HepG2 (cell line): ENCODE measurements at regions not wholly inside any gene's neighbourhood (a gene's known extent, or its start where the extent isn't known, plus 50 kb on each side); places are given as distances from the start of the nearest gene placed in this dataset.

ENCODE experiments used
- ATAC-seq: fragments of 200-7000 bp; cut with Tn5 transposase; 3 replicates; pipeline ENCODE4 v1.9.1; 2020; ENCODE audit warnings: mild to moderate bottlenecking, moderate library complexity
- BruUV-seq: library from RNA; stranded (reverse); fragments of 400-500 nt; replicated peaks from 2 replicates; lab custom pipeline; 2021; lab: Mats Ljungman, UMichigan
- CTCF ChIA-PET: fragments of 300-600 bp; formaldehyde crosslinking; extraction: SDS; loops from one replicate; lab custom pipeline; 2021; ENCODE audit warnings: low total read pairs, inconsistent platforms, low intra/inter-chr PET ratio; lab: Yijun Ruan, JAX
- POLR2A ChIA-PET: fragments of 350-600 bp; sonication (Branson Sonifier 250); formaldehyde crosslinking; loops from one replicate; lab custom pipeline; 2020; ENCODE audit warnings: antibody characterized with exemption, inconsistent platforms; lab: Yijun Ruan, JAX
- DNase-seq: peaks from one replicate; pipeline ENCODE4 v3.0.0-alpha.2; 2015; ENCODE audit warnings: low spot score
- FAIRE-seq: peaks from 3 replicates; lab custom pipeline; 2011; peaks lifted over from hg19 to GRCh38; lab: Jason Lieb, UNC
- H2AFZ ChIP-seq: one replicate; pipeline ENCODE4 v1.6.1; 2011; ENCODE audit warnings: low read length, inconsistent platforms
- H3K27ac ChIP-seq: fragments of 300-600 bp; 3 replicates; pipeline ENCODE4 v1.8.0; 2011; ENCODE audit warnings: mixed run types, mild to moderate bottlenecking, mixed read lengths, low read length, inconsistent platforms; ENCODE audit not compliant: insufficient read depth; ENCODE audit errors: extremely low read length
- H3K27me3 ChIP-seq, 2 experiments: fragments of 200-600 bp in 1 of 2; 2 replicates in 1 of 2; 3 replicates in 1 of 2; pipeline versions ENCODE4 v1.6.0 to v1.8.0; 2011; ENCODE audit warnings: low read length in 2 of 2, mild to moderate bottlenecking in 2 of 2, moderate library complexity in 2 of 2, inconsistent platforms in 1 of 2; ENCODE audit not compliant: insufficient read depth in 2 of 2, control insufficient read depth in 1 of 2
- H3K36me3 ChIP-seq, 2 experiments: fragments of 200-600 bp in 1 of 2; replicated peaks in 1 of 2; 2 replicates in 1 of 2; 3 replicates in 1 of 2; pipeline versions ENCODE4 v1.5.1 to v1.8.0; 2011; ENCODE audit warnings: low read length in 2 of 2, inconsistent platforms in 1 of 2; ENCODE audit not compliant: insufficient read depth in 2 of 2, control insufficient read depth in 1 of 2
- H3K4me1 ChIP-seq: 2 replicates; pipeline ENCODE4 v1.5.1; 2012; ENCODE audit warnings: low read length, inconsistent platforms; ENCODE audit not compliant: insufficient read depth
- H3K4me2 ChIP-seq: 2 replicates; pipeline ENCODE4 v1.6.0; 2011; ENCODE audit warnings: low read depth, low read length, inconsistent platforms
- H3K4me3 ChIP-seq, 3 experiments: fragments of 200-600 bp in 1 of 3; sonication (generic), shearing (Covaris generic) in 1 of 3; replicated peaks in 1 of 3; 2 replicates each; pipeline ENCODE4 v1.5.1; 2011 to 2016; ENCODE audit warnings: low read length in 3 of 3, inconsistent platforms in 2 of 3, low read depth in 2 of 3, mild to moderate bottlenecking in 2 of 3, control low read depth in 1 of 3, mixed read lengths in 1 of 3; ENCODE audit not compliant: insufficient read depth in 1 of 3
- H3K79me2 ChIP-seq: one replicate; pipeline ENCODE4 v1.6.1; 2011; ENCODE audit warnings: low read length, inconsistent platforms; ENCODE audit not compliant: insufficient read depth
- H3K9ac ChIP-seq: 2 replicates; pipeline ENCODE4 v1.6.0; 2011; ENCODE audit warnings: mild to moderate bottlenecking, low read depth, low read length, inconsistent platforms; ENCODE audit not compliant: insufficient read depth
- H3K9me3 ChIP-seq: 2 replicates; pipeline ENCODE4 v1.5.1; 2012; ENCODE audit warnings: mild to moderate bottlenecking, low read length
- H4K20me1 ChIP-seq: 2 replicates; pipeline ENCODE4 v1.6.0; 2011; ENCODE audit warnings: inconsistent platforms, mild to moderate bottlenecking, low read length, moderate library complexity; ENCODE audit not compliant: insufficient read depth
- GPN1 ChIP-seq: sonication (generic); formaldehyde crosslinking; IDR thresholded peaks from 2 replicates; pipeline ENCODE4 v1.5.1; 2020; ENCODE audit warnings: missing genetic modification reagents, borderline replicate concordance
- ISX ChIP-seq: sonication (generic); formaldehyde crosslinking; conservative IDR thresholded peaks from 2 replicates; pipeline ENCODE4 v1.5.0; 2020; ENCODE audit warnings: missing genetic modification reagents
- NCOA2 ChIP-seq: sonication (generic); formaldehyde crosslinking; IDR thresholded peaks from 2 replicates; pipeline ENCODE4 v1.8.0; 2022; ENCODE audit warnings: inconsistent platforms
- PRMT3 ChIP-seq: sonication (generic); formaldehyde crosslinking; IDR thresholded peaks from 2 replicates; pipeline ENCODE4 v1.8.1; 2022; ENCODE audit warnings: low read depth, mild to moderate bottlenecking, moderate library complexity, missing genetic modification reagents, borderline replicate concordance
- YEATS2 ChIP-seq: sonication (generic); formaldehyde crosslinking; IDR thresholded peaks from 2 replicates; pipeline ENCODE4 v1.4.0; 2020; ENCODE audit warnings: missing genetic modification reagents, borderline replicate concordance
- ZFP36L1 ChIP-seq: sonication (generic); formaldehyde crosslinking; IDR thresholded peaks from 2 replicates; pipeline ENCODE4 v1.8.0; 2022; ENCODE audit warnings: mild to moderate bottlenecking, missing genetic modification reagents, moderate library complexity
- ZNF143 ChIP-seq: sonication (generic); formaldehyde crosslinking; IDR thresholded peaks from 2 replicates; pipeline ENCODE4 v1.4.0; 2020; ENCODE audit warnings: missing genetic modification reagents
- ZNF205 ChIP-seq: IDR thresholded peaks from 2 replicates; pipeline ENCODE4 v1.6.1; 2018; ENCODE audit warnings: missing biosample characterization, missing genetic modification reagents
- ZNF232 ChIP-seq: sonication (generic); formaldehyde crosslinking; IDR thresholded peaks from 2 replicates; pipeline ENCODE4 v1.4.0; 2020; ENCODE audit warnings: missing genetic modification reagents, borderline replicate concordance
- ZNF572 ChIP-seq: sonication (generic); formaldehyde crosslinking; IDR thresholded peaks from 2 replicates; pipeline ENCODE4 v1.5.1; 2020; ENCODE audit warnings: mild to moderate bottlenecking, missing genetic modification reagents
- ZNF674 ChIP-seq: sonication (generic); formaldehyde crosslinking; IDR thresholded peaks from 2 replicates; pipeline ENCODE4 v1.5.0; 2020; ENCODE audit warnings: low read depth, mild to moderate bottlenecking, missing genetic modification reagents
- ZNF749 ChIP-seq: sonication (generic); formaldehyde crosslinking; IDR thresholded peaks from 2 replicates; pipeline ENCODE4 v1.8.0; 2022; ENCODE audit warnings: mild to moderate bottlenecking, missing genetic modification reagents, moderate library complexity, borderline replicate concordance
- ZSCAN20 ChIP-seq: sonication (generic); formaldehyde crosslinking; IDR thresholded peaks from 2 replicates; pipeline ENCODE4 v1.4.0; 2020; ENCODE audit warnings: missing genetic modification reagents, mild to moderate bottlenecking, borderline replicate concordance
- in situ Hi-C: cut with HindIII; loops from 2 replicates; pipeline ENCODE4 v1.10.0; 2017; ENCODE audit warnings: low pct_unique_long_range_greater_than_20kb; ENCODE audit not compliant: extremely low pct_ligation_motif_present
- intact Hi-C: fragments of 100-400 bp; cut with micrococcal nuclease; formaldehyde crosslinking; loops from one replicate; pipeline ENCODE4 v1.10.0; 2022; ENCODE audit not compliant: unreplicated experiment
- TF ChIP-seq, protein P1 (sequence below): sonication (generic); formaldehyde crosslinking; IDR thresholded peaks from 2 replicates; pipeline ENCODE4 v1.4.0; 2020; ENCODE audit warnings: missing genetic modification reagents
- TF ChIP-seq, protein P2 (sequence below): sonication (generic); formaldehyde crosslinking; IDR thresholded peaks from 2 replicates; pipeline ENCODE4 v1.4.0; 2020; ENCODE audit warnings: missing genetic modification reagents; ENCODE audit errors: not compliant biosample characterization

DNA sequence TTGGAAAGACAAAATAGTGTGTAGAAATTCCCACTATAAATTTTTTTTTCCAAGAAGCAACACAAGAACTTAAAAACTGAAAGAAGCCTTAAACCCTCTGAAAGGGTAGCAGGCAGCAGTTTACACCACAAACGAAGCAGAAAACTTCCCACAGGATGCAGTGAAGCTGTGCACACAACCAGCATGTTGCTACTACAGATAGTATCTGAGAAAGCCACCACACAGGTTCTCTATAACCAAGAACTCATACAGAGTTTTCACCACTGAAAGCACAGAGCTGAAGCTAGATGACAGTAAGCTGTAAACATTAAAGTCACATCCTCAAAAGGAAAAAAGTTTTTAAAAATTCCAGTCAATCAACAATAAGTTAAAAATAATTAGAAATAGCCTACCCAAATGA lies 333.6 kb upstream of the MON1B start (continued):
- TF ChIP-seq ZNF572 (CRISPR knock-in tag), result no peak
- TF ChIP-seq ZSCAN20 (CRISPR knock-in tag), result no peak
- no peak for TF ChIP-seq NCOA2 (CRISPR knock-in tag)
- no peak for TF ChIP-seq ZNF143
- TF ChIP-seq, protein P1, sequence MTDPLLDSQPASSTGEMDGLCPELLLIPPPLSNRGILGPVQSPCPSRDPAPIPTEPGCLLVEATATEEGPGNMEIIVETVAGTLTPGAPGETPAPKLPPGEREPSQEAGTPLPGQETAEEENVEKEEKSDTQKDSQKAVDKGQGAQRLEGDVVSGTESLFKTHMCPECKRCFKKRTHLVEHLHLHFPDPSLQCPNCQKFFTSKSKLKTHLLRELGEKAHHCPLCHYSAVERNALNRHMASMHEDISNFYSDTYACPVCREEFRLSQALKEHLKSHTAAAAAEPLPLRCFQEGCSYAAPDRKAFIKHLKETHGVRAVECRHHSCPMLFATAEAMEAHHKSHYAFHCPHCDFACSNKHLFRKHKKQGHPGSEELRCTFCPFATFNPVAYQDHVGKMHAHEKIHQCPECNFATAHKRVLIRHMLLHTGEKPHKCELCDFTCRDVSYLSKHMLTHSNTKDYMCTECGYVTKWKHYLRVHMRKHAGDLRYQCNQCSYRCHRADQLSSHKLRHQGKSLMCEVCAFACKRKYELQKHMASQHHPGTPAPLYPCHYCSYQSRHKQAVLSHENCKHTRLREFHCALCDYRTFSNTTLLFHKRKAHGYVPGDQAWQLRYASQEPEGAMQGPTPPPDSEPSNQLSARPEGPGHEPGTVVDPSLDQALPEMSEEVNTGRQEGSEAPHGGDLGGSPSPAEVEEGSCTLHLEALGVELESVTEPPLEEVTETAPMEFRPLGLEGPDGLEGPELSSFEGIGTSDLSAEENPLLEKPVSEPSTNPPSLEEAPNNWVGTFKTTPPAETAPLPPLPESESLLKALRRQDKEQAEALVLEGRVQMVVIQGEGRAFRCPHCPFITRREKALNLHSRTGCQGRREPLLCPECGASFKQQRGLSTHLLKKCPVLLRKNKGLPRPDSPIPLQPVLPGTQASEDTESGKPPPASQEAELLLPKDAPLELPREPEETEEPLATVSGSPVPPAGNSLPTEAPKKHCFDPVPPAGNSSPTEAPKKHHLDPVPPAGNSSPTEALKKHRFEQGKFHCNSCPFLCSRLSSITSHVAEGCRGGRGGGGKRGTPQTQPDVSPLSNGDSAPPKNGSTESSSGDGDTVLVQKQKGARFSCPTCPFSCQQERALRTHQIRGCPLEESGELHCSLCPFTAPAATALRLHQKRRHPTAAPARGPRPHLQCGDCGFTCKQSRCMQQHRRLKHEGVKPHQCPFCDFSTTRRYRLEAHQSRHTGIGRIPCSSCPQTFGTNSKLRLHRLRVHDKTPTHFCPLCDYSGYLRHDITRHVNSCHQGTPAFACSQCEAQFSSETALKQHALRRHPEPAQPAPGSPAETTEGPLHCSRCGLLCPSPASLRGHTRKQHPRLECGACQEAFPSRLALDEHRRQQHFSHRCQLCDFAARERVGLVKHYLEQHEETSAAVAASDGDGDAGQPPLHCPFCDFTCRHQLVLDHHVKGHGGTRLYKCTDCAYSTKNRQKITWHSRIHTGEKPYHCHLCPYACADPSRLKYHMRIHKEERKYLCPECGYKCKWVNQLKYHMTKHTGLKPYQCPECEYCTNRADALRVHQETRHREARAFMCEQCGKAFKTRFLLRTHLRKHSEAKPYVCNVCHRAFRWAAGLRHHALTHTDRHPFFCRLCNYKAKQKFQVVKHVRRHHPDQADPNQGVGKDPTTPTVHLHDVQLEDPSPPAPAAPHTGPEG, result no peak
- TF ChIP-seq YEATS2 (CRISPR knock-in tag), result no peak
- no peak for TF ChIP-seq ZNF749 (CRISPR knock-in tag)
- no peak for TF ChIP-seq ZNF205 (CRISPR knock-in tag)
- no peak for TF ChIP-seq GPN1

DNA sequence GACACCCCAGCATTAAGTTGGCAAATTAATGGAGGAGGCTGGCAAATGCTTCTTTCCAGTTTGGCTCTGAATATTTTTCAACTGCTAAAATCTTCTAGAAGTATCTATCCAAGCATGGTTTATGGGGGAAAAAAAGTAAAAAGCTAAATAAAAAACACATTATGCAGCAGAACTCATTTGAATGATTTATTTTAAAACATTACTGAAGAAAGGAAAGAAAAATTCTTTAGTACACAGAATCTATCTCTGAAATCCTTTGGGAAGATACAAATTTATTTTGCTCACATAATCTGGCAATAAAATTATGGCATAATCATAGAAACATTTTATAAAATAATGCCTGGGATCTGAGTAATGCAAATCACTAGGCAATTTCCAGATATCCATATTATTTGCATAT lies 328.1 kb upstream of the MON1B start:
- ATAC-seq (no peak), DNase-seq (no peak), FAIRE-seq (no peak)
- no TSS peak for BruUV-seq
- ChIA-PET POLR2A (no interaction called here), CTCF (no interaction called here)
- in situ Hi-C loops (no loop called here), intact Hi-C loops (no loop called here)
- H3K79me2 ChIP-seq, result no peaks in the 10 kb centered on the region
- H3K9me3 ChIP-seq, result peaks cover 53% of the 10 kb centered on the region
- H4K20me1 ChIP-seq, result no peaks in the 10 kb centered on the region
- no peak overlapping the region for H3K4me2 ChIP-seq
- TF ChIP-seq ZFP36L1, result no peak
- no peak for TF ChIP-seq ISX
- no peak for TF ChIP-seq PRMT3 (CRISPR knock-in tag)
- no peak for TF ChIP-seq ZNF232 (CRISPR knock-in tag)
- no peak for TF ChIP-seq ZNF674 (CRISPR knock-in tag)
- TF ChIP-seq, protein P2, sequence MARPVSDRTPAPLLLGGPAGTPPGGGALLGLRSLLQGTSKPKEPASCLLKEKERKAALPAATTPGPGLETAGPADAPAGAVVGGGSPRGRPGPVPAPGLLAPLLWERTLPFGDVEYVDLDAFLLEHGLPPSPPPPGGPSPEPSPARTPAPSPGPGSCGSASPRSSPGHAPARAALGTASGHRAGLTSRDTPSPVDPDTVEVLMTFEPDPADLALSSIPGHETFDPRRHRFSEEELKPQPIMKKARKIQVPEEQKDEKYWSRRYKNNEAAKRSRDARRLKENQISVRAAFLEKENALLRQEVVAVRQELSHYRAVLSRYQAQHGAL (CRISPR knock-in tag), result no peak
- H3K27me3 ChIP-seq, result no peaks in the 10 kb centered on the region
- H3K27ac ChIP-seq, result no peak overlapping the region
- no peak overlapping the region for H3K4me3 ChIP-seq
- H2AFZ ChIP-seq, result no peak overlapping the region
- H3K9ac ChIP-seq, result no peak overlapping the region
- no peaks in the 10 kb centered on the region for H3K36me3 ChIP-seq
- no peaks in the 10 kb centered on the region for H3K4me1 ChIP-seq
